Sigmoid colon (tissue), 6 donors: ENCODE measurements at regions not wholly inside any gene's neighbourhood (a gene's known extent, or its start where the extent isn't known, plus 50 kb on each side); places are given as distances from the start of the nearest gene placed in this dataset.

Source experiments
- DNase-seq: peaks from one replicate; pipeline ENCODE4 v3.0.0-alpha.2; 2019
- H3K27ac ChIP-seq, 4 donors: fragments of 200-600 bp; sonication (generic); one replicate each; pipeline ENCODE4 v1.5.1; 2016 to 2019; ENCODE audit warnings: mild to moderate bottlenecking in 1 of 4
- H3K27me3 ChIP-seq, 3 donors: fragments of 200-600 bp; sonication (generic); one replicate each; pipeline ENCODE4 v1.5.1; 2019; ENCODE audit warnings: mild to moderate bottlenecking in 1 of 3
- H3K36me3 ChIP-seq, 4 donors: fragments of 200-600 bp; sonication (generic); one replicate each; pipeline ENCODE4 v1.5.1; 2016 to 2019
- H3K4me1 ChIP-seq, 4 donors: fragments of 200-600 bp; sonication (generic); one replicate each; pipeline ENCODE4 v1.5.1; 2017 to 2019
- H3K4me3 ChIP-seq, 4 donors: fragments of 200-600 bp; sonication (generic); one replicate each; pipeline ENCODE4 v1.5.1; 2017 to 2019; ENCODE audit warnings: mild to moderate bottlenecking in 2 of 4, moderate library complexity in 1 of 4
- H3K9me3 ChIP-seq, 4 donors: fragments of 200-600 bp in 3 of 4; sonication (generic) in 3 of 4; one replicate each; pipeline versions ENCODE4 v1.5.1 to v1.6.1; 2013 to 2019
- CTCF ChIP-seq, 4 experiments: fragments of 450-650 bp in 3 of 4; fragments of 200-600 bp in 1 of 4; IDR thresholded peaks; one replicate each; pipeline ENCODE4 v1.5.1; 2016 to 2019; ENCODE audit warnings: antibody characterized with exemption in 4 of 4, mild to moderate bottlenecking in 3 of 4, moderate library complexity in 2 of 4
- EP300 ChIP-seq, 4 donors: sonication (generic); formaldehyde crosslinking; IDR thresholded peaks; one replicate each; pipeline ENCODE4 v1.6.1; 2017; ENCODE audit warnings: antibody characterized with exemption in 4 of 4
- POLR2A ChIP-seq, 2 donors: fragments of 450-650 bp; IDR thresholded peaks; one replicate each; pipeline ENCODE4 v1.6.1; 2016; ENCODE audit warnings: antibody characterized with exemption in 2 of 2, mild to moderate bottlenecking in 2 of 2, moderate library complexity in 2 of 2
- POLR2AphosphoS5 ChIP-seq, 4 donors: sonication (generic); formaldehyde crosslinking; IDR thresholded peaks; one replicate each; pipeline ENCODE4 v1.6.1; 2017; ENCODE audit warnings: antibody characterized with exemption in 4 of 4
- WGBS, 2 donors: extraction: QIAGEN DNeasy Blood & Tissue Kit; methylation state at CpG; one replicate each; pipeline ENCODE4 v1.1.7; 2013; 5-methylcytosine and 5-hydroxymethylcytosine counted together
- intact Hi-C: fragments of 100-400 bp; cut with DNase I; formaldehyde crosslinking; loops from one replicate; pipeline ENCODE4 v1.15.1; 2023
- donor health status: healthy with polysubstance abuse.
- donor health status: healthy.

- H3K9me3 ChIP-seq, result no peaks in the 10 kb centered on the region
- WGBS, 2 donors, result 66 to 72% methylated on average over 1 of the region's 1 CpG
Measured at GRCh38 chr1:181992072-181992471, 69.4 kb downstream of the ZNF648 start.

DNA sequence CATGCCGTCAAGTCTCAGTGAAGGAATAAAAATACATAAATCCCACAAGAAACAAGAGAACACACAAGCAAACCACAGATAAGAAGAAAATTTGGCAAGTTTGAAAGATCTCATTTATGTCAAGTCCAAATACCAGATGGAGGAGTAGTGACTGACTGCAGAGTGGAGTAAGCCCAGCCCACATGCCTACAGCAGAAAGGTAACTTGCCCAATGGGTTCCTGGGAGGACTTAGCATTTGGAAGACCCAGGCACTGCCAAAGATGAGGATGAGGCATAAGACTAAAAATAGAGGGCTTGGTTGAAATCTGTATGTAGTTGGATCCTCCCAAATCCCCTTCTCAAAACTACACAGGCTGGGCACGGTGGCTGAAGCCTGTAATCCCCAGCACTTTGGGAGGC lies 70.8 kb downstream of the ZNF648 start:
- intact Hi-C loops, result no loop called here

More at GRCh38 chr1:181992072-181992471, 69.4 kb downstream of the ZNF648 start:
- no peaks in the 10 kb centered on the region for H3K36me3 ChIP-seq
- intact Hi-C loops, result no loop called here
- no peak for TF ChIP-seq EP300 (IDR thresholded peaks at IDR 0.05)
- H3K27me3 ChIP-seq, result no peaks in the 10 kb centered on the region
- DNase-seq, result no peak
- H3K4me1 ChIP-seq, result no peaks in the 10 kb centered on the region
- no peak overlapping the region for H3K4me3 ChIP-seq
- H3K27ac ChIP-seq, result no peak overlapping the region

GRCh38 chr1:181989261-181989920 lies 72.1 kb downstream of the ZNF648 start:
- no peaks in the 10 kb centered on the region for H3K4me1 ChIP-seq
- H3K9me3 ChIP-seq, result no peaks in the 10 kb centered on the region
- no peak for DNase-seq
- H3K27me3 ChIP-seq, result no peaks in the 10 kb centered on the region
- no peak overlapping the region for H3K4me3 ChIP-seq
- intact Hi-C loops, result no loop called here
- TF ChIP-seq CTCF (IDR thresholded peaks at IDR 0.05) (no peak), POLR2AphosphoS5 (IDR thresholded peaks at IDR 0.05) (no peak), POLR2A (IDR thresholded peaks at IDR 0.05) (no peak), EP300 (IDR thresholded peaks at IDR 0.05) (no peak)
- H3K36me3 ChIP-seq, result no peaks in the 10 kb centered on the region
- 90 to 91% methylated on average over 2 of the region's 2 CpGs for WGBS, 2 donors
- no peak overlapping the region for H3K27ac ChIP-seq

More for the DNA sequence above, 70.8 kb downstream of the ZNF648 start:
- no peaks in the 10 kb centered on the region for H3K9me3 ChIP-seq
- WGBS, 2 donors, result 86 to 93% methylated on average over 2 of the region's 2 CpGs
- no peaks in the 10 kb centered on the region for H3K27me3 ChIP-seq
- H3K27ac ChIP-seq, result no peak overlapping the region
- H3K36me3 ChIP-seq, result no peaks in the 10 kb centered on the region
- no peak overlapping the region for H3K4me3 ChIP-seq
- DNase-seq, result no peak
- no peaks in the 10 kb centered on the region for H3K4me1 ChIP-seq
- TF ChIP-seq EP300 (IDR thresholded peaks at IDR 0.05) (no peak), POLR2A (IDR thresholded peaks at IDR 0.05) (no peak), CTCF (IDR thresholded peaks at IDR 0.05) (no peak), POLR2AphosphoS5 (IDR thresholded peaks at IDR 0.05) (no peak)

- 41 to 72% methylated on average over 2 of the region's 2 CpGs for WGBS, 2 donors
- H3K27ac ChIP-seq, result no peak overlapping the region
- intact Hi-C loops, result no loop called here
Measured at GRCh38 chr1:181987996-181988395, 73.5 kb downstream of the ZNF648 start.

More at GRCh38 chr1:181987996-181988395, 73.5 kb downstream of the ZNF648 start:
- Histone ChIP-seq H3K36me3 (no peaks in the 10 kb centered on the region), H3K4me3 (no peak overlapping the region), H3K27me3 (no peaks in the 10 kb centered on the region), H3K4me1 (no peaks in the 10 kb centered on the region), H3K9me3 (no peaks in the 10 kb centered on the region)
- DNase-seq, result no peak
- TF ChIP-seq CTCF (IDR thresholded peaks at IDR 0.05) (no peak), EP300 (IDR thresholded peaks at IDR 0.05) (no peak), POLR2AphosphoS5 (IDR thresholded peaks at IDR 0.05) (no peak), POLR2A (IDR thresholded peaks at IDR 0.05) (no peak)
